GM12873 (cell line): ENCODE measurements at regions not wholly inside any gene's neighbourhood (a gene's known extent, or its start where the extent isn't known, plus 50 kb on each side); places are given as distances from the start of the nearest gene placed in this dataset.

Experiments
- CTCF ChIP-seq: IDR thresholded peaks from 2 replicates; pipeline ENCODE4 v1.5.1; 2012; ENCODE audit warnings: low read depth, mild to moderate bottlenecking, moderate library complexity, low read length, control low read depth; ENCODE audit not compliant: insufficient read depth; ENCODE audit errors: missing control alignments

- TF ChIP-seq CTCF, result no peak
Measured at GRCh38 chr9:91034521-91034920, 232.9 kb downstream of the SYK start.

GRCh38 chr9:91034976-91035824 is 233.6 kb downstream of the SYK start:
- TF ChIP-seq CTCF, result no peak

GRCh38 chr9:91035825-91036208 is 234.2 kb downstream of the SYK start:
- no peak for TF ChIP-seq CTCF

GRCh38 chr9:91036356-91036755 is 234.7 kb downstream of the SYK start:
- TF ChIP-seq CTCF, result no peak

- peak; percentile 45 for TF ChIP-seq CTCF
Measured at GRCh38 chr9:91036826-91037510, 235.3 kb downstream of the SYK start.

- TF ChIP-seq CTCF, result no peak
Measured at GRCh38 chr9:91037511-91038482, 236.2 kb downstream of the SYK start.
